ENCODE measurements at regions not wholly inside any gene's neighbourhood (a gene's known extent, or its start where the extent isn't known, plus 50 kb on each side); places are given as distances from the start of the nearest gene placed in this dataset.

DNA sequence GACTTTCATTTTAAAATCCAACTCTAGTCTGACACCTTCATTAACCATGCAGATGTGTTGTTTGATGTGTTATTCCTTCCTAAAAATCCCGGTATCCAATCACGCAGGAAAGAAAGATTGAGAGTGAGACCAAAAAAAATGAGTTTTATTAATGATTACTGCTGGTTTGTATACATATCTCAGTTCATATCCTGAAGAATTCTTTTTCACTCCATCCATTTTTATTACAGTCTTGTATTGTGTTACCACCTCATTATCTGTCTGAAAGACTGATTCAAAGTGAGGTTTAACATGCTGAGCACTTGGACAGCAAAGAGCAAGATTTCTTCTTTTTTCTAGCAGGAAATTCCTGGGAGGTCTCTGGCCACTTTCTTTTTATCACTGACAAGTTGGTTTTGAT is 268.3 kb downstream of the CDH11 start:
- Histone ChIP-seq H3K36me3 (ENCODE audit: insufficient read depth, low read length) (no peaks in the 10 kb centered on the region), H3K4me1 (ENCODE audit: insufficient read depth, low read length) (no peaks in the 10 kb centered on the region), H3K27me3 (ENCODE audit: control insufficient read depth in 1 of 2, insufficient read depth in 2 of 2, low read length in 2 of 2) (no peaks in the 10 kb centered on the region), H3K27ac (ENCODE audit: low read depth in 1 of 2, low read length in 2 of 2) (no peak overlapping the region), H3K9me3 (ENCODE audit: control insufficient read depth in 1 of 2, insufficient read depth in 1 of 2, low read length in 2 of 2) (no peaks in the 10 kb centered on the region), H3K4me3 (ENCODE audit: low read length) (no peak overlapping the region)
- Mint-ChIP-seq H3K36me3 (ENCODE audit: low read depth) (no peaks in the 10 kb centered on the region), H3K27me3 (no peaks in the 10 kb centered on the region), H3K4me3 (no peak overlapping the region), H3K27ac (no peak overlapping the region), H3K4me1 (ENCODE audit: low read depth) (no peaks in the 10 kb centered on the region), H3K9me3 (peaks cover 8% of the 10 kb centered on the region)
- intact Hi-C loops (cut with DNase I, micrococcal nuclease), result no loop called here
- CTCF ChIA-PET, result no interaction called here
- POLR2A ChIA-PET, result no interaction called here
- TF ChIP-seq, protein P1, sequence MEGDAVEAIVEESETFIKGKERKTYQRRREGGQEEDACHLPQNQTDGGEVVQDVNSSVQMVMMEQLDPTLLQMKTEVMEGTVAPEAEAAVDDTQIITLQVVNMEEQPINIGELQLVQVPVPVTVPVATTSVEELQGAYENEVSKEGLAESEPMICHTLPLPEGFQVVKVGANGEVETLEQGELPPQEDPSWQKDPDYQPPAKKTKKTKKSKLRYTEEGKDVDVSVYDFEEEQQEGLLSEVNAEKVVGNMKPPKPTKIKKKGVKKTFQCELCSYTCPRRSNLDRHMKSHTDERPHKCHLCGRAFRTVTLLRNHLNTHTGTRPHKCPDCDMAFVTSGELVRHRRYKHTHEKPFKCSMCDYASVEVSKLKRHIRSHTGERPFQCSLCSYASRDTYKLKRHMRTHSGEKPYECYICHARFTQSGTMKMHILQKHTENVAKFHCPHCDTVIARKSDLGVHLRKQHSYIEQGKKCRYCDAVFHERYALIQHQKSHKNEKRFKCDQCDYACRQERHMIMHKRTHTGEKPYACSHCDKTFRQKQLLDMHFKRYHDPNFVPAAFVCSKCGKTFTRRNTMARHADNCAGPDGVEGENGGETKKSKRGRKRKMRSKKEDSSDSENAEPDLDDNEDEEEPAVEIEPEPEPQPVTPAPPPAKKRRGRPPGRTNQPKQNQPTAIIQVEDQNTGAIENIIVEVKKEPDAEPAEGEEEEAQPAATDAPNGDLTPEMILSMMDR (IDR thresholded peaks at IDR 0.05), result no peak
- no peak for ATAC-seq (ENCODE audit: poor library complexity)
- DNase-seq, result no peak

DNA sequence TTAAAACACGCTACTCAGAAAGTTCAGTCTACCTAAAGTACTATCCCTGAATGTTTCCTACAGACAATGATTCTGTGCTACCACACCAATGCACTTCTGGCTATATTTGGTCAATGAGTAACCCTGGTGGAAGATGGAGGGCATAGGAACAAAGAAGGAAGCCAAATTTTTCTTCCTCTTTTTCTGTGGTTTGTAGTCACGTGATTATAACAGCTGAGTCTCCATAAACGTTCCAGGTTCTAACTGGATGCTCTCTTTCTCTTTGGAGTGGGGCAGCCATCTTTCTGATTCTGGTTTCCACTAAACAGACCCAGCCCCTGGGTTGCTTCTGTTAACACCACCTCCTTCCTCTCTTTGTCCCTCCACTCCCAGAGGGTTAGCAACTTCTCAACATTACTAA is 274.9 kb downstream of the CDH11 start:
- Histone ChIP-seq H3K4me1 (ENCODE audit: insufficient read depth, low read length) (no peaks in the 10 kb centered on the region), H3K36me3 (ENCODE audit: insufficient read depth, low read length) (no peaks in the 10 kb centered on the region), H3K9me3 (ENCODE audit: control insufficient read depth in 1 of 2, insufficient read depth in 1 of 2, low read length in 2 of 2) (no peaks in the 10 kb centered on the region), H3K27ac (ENCODE audit: low read depth in 1 of 2, low read length in 2 of 2) (no peak overlapping the region), H3K27me3 (ENCODE audit: control insufficient read depth in 1 of 2, insufficient read depth in 2 of 2, low read length in 2 of 2) (no peaks in the 10 kb centered on the region), H3K4me3 (ENCODE audit: low read length) (no peak overlapping the region)
- H3K4me1 Mint-ChIP-seq (ENCODE audit: low read depth), result no peaks in the 10 kb centered on the region
- CTCF ChIA-PET, result no interaction called here
- no peak overlapping the region for H3K27ac Mint-ChIP-seq
- TF ChIP-seq, protein P1 (IDR thresholded peaks at IDR 0.05), result no peak
- H3K36me3 Mint-ChIP-seq (ENCODE audit: low read depth), result no peaks in the 10 kb centered on the region
- ATAC-seq (ENCODE audit: poor library complexity) (no peak), DNase-seq (no peak)
- intact Hi-C loops (cut with DNase I, micrococcal nuclease), result no loop called here
- no peaks in the 10 kb centered on the region for H3K27me3 Mint-ChIP-seq
- POLR2A ChIA-PET, result no interaction called here
- peaks cover 14% of the 10 kb centered on the region for H3K9me3 Mint-ChIP-seq
- H3K4me3 Mint-ChIP-seq, result no peak overlapping the region

DNA sequence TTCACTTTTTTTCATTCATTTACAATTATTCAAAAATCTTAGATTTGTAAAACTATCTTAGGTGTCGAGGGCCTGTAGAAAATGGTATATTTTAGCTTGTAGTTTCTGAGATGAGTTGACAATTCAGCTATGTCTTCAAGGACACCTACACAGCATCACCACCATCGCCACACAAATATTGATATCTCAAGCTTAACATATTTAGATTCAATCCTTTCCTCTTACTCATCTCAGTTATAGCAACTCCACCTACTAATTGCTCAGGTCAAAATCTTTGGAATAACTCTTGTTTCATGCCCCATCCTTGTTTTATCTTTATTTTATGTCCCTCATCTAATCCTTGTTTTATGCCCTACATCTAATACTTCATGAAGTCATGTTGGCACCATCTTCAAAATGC is 276.8 kb downstream of the CDH11 start:
- TF ChIP-seq, protein P1 (IDR thresholded peaks at IDR 0.05), result no peak
- intact Hi-C loops (cut with DNase I, micrococcal nuclease), result no loop called here
- DNase-seq (no peak), ATAC-seq (ENCODE audit: poor library complexity) (no peak)
- Mint-ChIP-seq H3K4me3 (no peak overlapping the region), H3K27ac (no peak overlapping the region), H3K9me3 (peaks cover 21% of the 10 kb centered on the region), H3K27me3 (no peaks in the 10 kb centered on the region), H3K4me1 (ENCODE audit: low read depth) (no peaks in the 10 kb centered on the region), H3K36me3 (ENCODE audit: low read depth) (no peaks in the 10 kb centered on the region)
- no peaks in the 10 kb centered on the region for H3K27me3 ChIP-seq (ENCODE audit: control insufficient read depth in 1 of 2, insufficient read depth in 2 of 2, low read length in 2 of 2)
- ChIA-PET CTCF (no interaction called here), POLR2A (no interaction called here)
- no peaks in the 10 kb centered on the region for H3K9me3 ChIP-seq (ENCODE audit: control insufficient read depth in 1 of 2, insufficient read depth in 1 of 2, low read length in 2 of 2)
- H3K27ac ChIP-seq (ENCODE audit: low read depth in 1 of 2, low read length in 2 of 2), result no peak overlapping the region
- no peaks in the 10 kb centered on the region for H3K36me3 ChIP-seq (ENCODE audit: insufficient read depth, low read length)
- no peak overlapping the region for H3K4me3 ChIP-seq (ENCODE audit: low read length)
- no peaks in the 10 kb centered on the region for H3K4me1 ChIP-seq (ENCODE audit: insufficient read depth, low read length)

All from CD4-positive, alpha-beta T cell (primary cell).